C4-2B (cell line): ENCODE measurements at regions not wholly inside any gene's neighbourhood (a gene's known extent, or its start where the extent isn't known, plus 50 kb on each side); places are given as distances from the start of the nearest gene placed in this dataset.

Experiments
- CTCF ChIP-seq: fragments of 450-650 bp; conservative IDR thresholded peaks from 2 replicates; pipeline ENCODE4 v1.5.1; 2017; ENCODE audit warnings: mild to moderate bottlenecking
- ZFX ChIP-seq: fragments of 450-650 bp; IDR thresholded peaks from 2 replicates; pipeline ENCODE4 v1.6.1; 2017

GRCh38 chr4:81622474-81623184 is 150.9 kb upstream of the RASGEF1B start:
- TF ChIP-seq CTCF, result no peak
- TF ChIP-seq ZFX, result no peak
